ENCODE measurements at regions not wholly inside any gene's neighbourhood (a gene's known extent, or its start where the extent isn't known, plus 50 kb on each side); places are given as distances from the start of the nearest gene placed in this dataset.
A peak's percentile ranks its signal among the peaks of the same experiment; 100 is the strongest.
"Not testable (repeated sequence)": the region's sequence is repeated elsewhere in the genome, so short reads cannot be mapped to it uniquely, and the experiment has no call there.

DNA sequence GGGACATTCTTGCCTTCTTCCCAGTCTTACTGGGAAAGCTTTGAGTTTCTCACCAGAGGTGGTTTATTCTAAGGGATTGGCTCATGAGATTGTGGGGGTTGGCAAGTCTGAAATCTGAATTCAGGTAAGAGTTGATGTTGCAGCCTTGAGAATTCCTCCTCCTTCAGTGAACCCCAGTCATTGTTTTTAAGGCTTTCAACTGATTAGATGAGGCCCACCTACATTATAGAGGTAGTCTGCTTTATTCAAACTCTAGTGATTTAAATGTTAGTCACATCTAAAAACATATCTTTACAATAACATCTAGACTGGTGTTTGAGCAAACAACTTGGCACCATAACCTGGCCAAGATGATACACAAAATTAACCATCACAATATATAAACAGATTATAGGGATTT is 156.5 kb upstream of the MED14 start:
- no peak for DNase-seq

DNA sequence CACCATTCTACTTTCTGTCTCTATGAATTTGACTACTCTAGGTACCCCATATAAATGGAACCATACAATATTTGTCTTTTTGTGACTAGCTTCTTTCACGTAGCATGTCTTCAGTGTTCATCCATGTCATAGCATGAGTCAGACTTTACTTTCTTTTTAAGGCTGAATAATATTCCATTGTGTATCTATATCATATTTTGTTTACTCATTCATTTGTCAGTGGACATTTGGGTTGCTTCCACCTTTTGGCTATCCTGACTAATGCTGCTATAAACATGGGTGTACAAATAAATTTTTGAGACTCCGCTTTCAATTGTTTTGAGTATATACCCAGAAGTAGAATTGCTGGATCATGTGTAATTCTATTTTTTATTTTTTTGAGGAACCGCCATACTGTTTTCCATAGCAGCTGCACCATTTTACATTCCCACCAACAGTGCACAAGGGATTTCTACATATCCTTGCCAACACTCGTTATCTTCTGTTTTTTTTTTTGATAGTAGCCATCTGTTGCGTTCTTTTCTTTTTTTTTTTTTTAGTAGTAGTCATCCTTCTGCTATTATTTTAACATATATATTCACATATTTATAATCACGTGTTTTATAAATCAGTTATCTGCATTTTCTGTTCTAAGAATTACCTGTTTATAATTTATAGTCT is 158.0 kb upstream of the MED14 start:
- no peak for DNase-seq

DNA sequence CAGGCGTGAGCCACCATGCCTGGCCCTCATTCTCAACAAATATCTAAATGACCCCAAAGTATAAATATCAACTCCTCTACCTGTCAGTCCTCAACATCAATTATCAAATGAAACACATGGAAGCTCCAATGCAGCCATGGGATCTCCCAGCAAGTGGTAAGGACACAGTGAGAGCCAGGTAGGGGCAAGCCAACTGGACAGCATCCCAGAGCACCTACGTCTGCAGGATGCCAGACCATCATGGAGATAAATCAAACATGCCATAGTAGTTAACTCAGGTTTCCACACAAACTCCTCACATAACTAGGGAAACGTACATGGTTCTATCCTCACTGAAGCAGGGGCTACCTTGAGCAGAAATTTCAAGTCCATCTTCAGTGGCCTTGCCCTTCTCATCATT is 159.9 kb upstream of the MED14 start:
- DNase-seq, result no peak

- DNase-seq, result no peak
Observed at GRCh38 chrX:40897718-40898270, 162.5 kb upstream of the MED14 start.

GRCh38 chrX:40904739-40905138 is 169.4 kb upstream of the MED14 start:
- not testable (repeated sequence) for DNase-seq

DNA sequence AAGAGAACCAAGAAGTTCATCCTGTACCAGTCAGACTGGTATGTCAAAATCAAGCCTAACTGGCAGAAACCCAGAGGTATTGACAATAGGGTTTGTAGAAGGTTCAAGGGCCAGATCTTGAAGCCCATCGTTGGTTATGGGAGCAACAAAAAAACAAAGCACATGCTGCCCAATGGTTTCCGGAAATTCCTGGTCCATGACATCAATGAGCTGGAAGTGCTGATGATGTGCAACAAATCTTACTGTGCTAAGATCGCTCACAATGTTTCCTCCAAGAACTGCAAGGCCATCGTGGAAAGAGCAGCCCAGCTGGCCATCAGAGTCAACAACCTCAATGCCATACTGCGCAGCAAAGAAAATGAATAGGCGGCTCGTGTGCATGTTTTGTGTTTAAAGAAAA is 172.7 kb upstream of the MED14 start:
- DNase-seq, result no peak

DNA sequence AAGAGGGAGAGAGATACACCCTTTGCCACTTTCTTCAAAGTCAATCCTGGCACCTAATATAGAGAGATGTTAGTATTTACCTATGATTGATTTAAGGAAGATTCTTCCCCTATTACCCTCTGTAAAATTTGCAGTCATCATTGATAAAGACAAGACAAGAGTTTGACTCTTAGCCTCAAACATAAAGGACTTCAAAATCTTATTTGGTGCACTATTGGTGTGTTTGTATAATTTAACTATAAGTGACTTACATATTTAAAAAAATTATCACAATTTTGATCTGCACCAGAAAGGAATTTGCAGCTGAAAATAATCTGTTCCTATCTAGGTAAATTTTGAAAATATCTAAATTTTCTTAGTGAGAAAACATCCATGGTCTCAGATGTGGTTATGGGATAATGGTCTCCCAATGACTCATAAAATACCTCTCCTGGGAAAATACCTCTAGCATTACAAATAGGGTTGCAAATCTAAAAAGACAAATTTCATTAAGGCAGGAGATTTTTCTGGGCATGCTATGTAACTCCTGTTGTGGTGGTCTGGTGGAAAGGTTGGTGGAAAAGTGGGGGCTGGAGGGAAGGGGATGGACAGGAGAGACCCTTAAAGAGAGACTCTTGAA is 173.6 kb upstream of the MED14 start:
- no peak for DNase-seq

DNA sequence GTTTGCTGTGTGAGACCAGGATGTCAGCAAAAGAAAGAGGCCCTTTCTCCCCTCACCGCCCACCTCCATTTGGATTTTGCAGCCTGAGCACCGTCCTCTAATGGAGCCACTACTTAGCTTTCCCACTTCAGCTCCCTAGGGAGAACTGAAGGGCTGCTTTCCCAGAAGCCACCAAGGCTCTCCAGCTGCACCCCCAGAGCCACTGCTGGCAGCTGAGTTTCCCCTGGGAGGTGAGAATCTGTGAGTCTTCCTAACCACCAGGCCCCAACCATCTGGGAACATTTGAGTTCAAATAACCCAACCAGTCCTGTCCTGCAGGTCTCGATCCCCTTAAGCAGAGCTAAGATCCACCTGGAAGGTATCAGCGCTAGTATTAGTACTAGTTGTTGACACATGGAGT is 173.1 kb upstream of the USP9X start:
- no peak for DNase-seq

DNA sequence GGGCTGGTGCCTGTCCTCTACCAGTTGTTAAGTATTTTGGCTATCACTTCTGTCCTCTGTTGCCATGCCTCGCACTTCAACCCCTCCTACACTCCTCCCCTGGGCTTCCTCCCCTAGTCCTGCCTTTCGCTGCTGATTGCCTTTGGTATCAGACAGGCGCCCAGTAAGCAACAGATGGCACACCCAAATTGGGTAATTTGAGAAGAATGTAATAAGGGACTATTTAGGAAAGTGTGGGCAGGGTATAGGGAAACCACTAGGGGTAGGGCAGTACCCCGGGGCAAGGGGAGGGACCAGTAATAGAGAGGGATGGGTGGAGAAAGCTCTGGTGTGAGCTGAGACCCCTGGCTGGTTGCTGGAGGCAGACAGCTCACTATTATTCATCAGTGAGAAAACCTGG is 172.7 kb upstream of the USP9X start:
- DNase-seq, result no peak

DNA sequence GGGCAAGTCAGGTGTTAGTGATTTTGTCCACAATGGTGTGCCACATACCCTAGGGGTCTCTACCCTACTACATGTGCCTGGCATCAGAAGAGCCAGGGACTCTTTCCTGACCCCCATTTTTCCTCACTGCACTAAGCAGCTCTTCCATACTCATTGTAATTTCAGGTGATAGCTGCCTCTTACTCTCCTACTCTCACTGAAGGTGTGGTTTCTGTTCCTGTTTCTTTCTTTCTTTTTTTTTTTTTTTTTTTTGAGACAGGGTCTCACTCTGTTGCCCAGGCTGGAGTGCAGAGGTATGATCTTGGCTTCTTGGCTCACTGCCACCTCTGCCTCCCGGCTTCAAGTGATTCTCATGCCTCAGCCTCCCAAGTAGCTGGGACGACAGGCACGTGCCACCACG is 164.9 kb upstream of the USP9X start:
- DNase-seq, result no peak

GRCh38 chrX:40922307-40922706 is 162.9 kb upstream of the USP9X start:
- no peak for DNase-seq

GRCh38 chrX:40926739-40927427 is 158.4 kb upstream of the USP9X start:
- DNase-seq, result not testable (repeated sequence)

DNA sequence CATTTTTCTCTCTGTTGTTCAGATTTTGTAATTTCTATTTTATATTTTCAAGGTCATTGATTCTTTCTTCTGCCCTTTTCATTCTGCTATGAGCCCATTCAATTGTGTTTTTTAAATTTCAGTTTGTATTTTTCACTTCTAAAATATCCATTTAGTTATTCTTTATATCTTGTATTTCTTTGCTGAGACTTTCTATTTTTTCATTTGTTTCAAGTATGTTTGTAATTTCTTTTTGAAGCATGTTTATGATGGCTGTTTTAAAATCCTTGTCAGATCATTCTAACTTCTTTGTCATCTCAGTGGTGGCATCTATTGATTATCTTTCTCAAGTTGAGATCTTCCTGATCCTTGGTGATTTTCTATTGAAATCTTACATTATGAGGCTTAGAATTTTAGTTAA is 157.2 kb upstream of the USP9X start:
- DNase-seq, result no peak

- DNase-seq, result no peak
Observed at GRCh38 chrX:40931921-40932320, 153.3 kb upstream of the USP9X start.

GRCh38 chrX:40933132-40933705 is 152.0 kb upstream of the USP9X start:
- DNase-seq, result no peak

GRCh38 chrX:40933706-40934425 is 151.4 kb upstream of the USP9X start:
- DNase-seq, result peak; percentile 59

DNA sequence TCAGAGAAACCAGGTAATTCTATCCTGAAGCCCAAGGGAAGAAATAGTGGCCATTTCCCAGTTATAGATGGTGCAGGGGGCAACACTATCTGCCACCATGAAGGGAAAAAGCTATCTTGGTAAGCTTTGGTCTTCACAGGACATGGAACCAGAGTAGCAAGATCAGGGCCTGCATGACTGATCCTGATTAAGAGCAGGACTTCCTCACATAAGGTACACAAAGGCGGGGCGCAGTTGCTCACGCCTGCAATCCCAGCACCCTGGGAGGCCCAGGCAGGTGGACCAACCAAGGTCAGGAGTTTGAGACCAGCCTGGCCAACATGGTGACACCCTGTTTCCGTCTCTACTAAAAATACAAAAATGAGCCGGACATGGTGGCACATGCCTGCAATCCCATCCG is 148.4 kb upstream of the USP9X start:
- no peak for DNase-seq

GRCh38 chrX:40938423-40938822 is 146.8 kb upstream of the USP9X start:
- no peak for DNase-seq

DNA sequence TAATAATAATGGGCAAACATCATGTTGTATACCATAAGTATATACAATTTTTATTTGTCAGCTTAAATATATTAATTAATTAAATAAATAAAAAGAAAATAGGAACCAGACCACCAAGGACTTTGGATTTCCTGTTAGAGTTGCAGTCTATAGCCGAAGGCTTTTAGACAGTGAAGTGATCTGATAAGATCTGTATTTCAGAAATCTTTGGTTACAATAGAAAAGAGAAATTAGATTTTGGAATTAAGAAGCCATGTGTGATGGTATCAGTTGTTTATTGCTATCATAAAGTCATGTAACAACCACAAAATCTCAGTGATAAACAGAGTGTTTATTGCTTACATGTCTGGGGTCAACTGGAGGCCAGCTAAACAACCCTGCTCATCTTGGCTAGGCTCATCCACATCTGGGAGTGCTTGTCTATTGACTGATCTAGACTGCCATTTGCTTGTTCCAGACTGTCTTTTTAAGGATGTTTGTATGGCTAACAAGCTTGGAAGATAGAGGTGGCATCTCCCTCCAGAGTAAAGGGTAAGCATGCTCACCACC is 142.1 kb upstream of the USP9X start:
- DNase-seq, result no peak

GRCh38 chrX:40945361-40945713 is 139.9 kb upstream of the USP9X start:
- DNase-seq, result no peak

DNA sequence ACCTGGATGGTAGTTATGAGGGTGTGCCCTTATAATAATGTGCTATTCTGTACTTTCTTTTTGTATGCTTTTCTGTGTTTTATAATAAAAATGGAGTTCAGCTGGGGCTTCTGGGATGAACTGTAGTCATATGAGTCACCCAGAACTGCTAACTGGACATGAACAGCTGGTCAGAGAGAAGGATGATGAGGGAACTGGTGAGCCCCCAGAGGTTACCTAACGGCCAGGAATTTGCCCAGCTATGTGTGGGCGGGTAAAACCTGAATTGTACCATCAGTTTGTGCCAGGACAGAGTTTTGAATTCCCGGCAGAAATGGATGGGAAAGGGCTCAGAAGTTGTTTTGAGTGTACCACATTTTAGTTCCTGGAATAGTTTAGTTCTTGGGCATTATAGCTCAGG is 138.0 kb upstream of the USP9X start:
- DNase-seq, result no peak

- no peak for DNase-seq
Observed at GRCh38 chrX:40949071-40949470, 136.2 kb upstream of the USP9X start.

DNA sequence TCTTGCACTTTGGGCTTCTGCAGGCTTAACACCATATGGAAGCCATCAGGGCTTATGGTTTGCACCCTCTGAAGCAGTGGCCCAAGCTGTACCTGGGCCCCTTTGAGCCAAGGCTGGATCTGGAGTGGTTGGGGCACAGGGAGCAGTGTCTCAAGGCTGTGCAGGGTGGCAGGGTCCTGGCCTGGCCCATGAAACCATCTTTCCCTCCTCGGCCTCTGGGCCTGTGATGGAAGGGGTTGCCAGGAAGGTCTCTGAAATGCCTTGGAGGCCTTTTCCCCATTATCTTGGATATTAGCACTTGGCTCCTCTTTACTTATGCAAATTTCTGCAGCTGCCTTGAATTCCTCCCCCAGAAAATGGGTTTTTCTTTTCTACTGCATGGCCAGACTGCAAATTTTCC is 134.7 kb upstream of the USP9X start:
- DNase-seq, result no peak
